Loucy (cell line): ENCODE measurements at regions not wholly inside any gene's neighbourhood (a gene's known extent, or its start where the extent isn't known, plus 50 kb on each side); places are given as distances from the start of the nearest gene placed in this dataset.

ENCODE experiments used
- CTCF ChIP-seq: fragments of 200-600 bp; sonication (generic); conservative IDR thresholded peaks from 2 replicates; pipeline ENCODE4 v1.5.1; 2014; ENCODE audit warnings: mild to moderate bottlenecking, antibody characterized with exemption, low read length
- EZH2phosphoT487 ChIP-seq: fragments of 200-600 bp; IDR thresholded peaks from 2 replicates; pipeline ENCODE4 v1.6.1; 2018; ENCODE audit warnings: antibody characterized with exemption, mild to moderate bottlenecking, moderate library complexity, borderline replicate concordance

GRCh38 chr17:34762078-34762477, 182.7 kb downstream of the TMEM132E start:
- TF ChIP-seq CTCF: no peak
- TF ChIP-seq EZH2phosphoT487: no peak
